22Rv1 (cell line): ENCODE measurements at regions not wholly inside any gene's neighbourhood (a gene's known extent, or its start where the extent isn't known, plus 50 kb on each side); places are given as distances from the start of the nearest gene placed in this dataset.

Source experiments
- H3K27ac ChIP-seq: fragments of 450-650 bp; 2 replicates; pipeline ENCODE4 v1.5.1; 2017
- ZFX ChIP-seq: fragments of 450-650 bp; IDR thresholded peaks from 2 replicates; pipeline ENCODE4 v1.6.1; 2017; ENCODE audit warnings: antibody characterized with exemption, borderline replicate concordance
- TF ChIP-seq, protein P1 (sequence below): fragments of 450-650 bp; IDR thresholded peaks from 2 replicates; pipeline ENCODE4 v1.5.1; 2017; ENCODE audit warnings: mild to moderate bottlenecking

DNA sequence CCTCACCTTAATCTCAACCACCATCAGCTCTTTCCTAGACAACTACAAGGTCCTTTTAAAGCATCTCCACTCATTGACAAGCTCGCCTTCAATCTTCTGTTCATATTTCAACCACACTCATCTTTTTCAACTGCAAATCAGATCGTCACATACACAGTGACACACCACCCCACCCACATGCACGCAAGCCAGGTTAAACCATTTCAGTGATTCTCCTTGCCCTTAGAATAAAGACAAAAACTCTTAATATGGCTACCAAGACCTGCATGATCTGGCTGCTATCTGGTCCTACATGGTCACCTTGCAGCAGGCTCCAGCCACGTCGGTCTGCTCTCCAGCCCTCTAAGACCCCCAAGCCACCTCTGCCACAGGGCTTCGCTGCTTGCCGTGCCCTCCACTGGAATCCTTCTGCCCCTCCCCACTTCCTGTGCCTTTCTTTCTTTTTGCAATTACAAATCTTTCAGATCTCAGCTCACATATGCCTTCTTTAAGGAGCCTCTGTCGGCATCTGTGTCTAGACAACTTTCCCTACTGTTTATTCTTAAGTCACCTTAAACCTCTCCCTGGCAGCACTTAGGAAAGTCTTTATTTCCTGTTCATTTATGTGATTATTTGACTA lies 507.3 kb upstream of the ARID1B start:
- TF ChIP-seq ZFX = no peak
- TF ChIP-seq, protein P1, sequence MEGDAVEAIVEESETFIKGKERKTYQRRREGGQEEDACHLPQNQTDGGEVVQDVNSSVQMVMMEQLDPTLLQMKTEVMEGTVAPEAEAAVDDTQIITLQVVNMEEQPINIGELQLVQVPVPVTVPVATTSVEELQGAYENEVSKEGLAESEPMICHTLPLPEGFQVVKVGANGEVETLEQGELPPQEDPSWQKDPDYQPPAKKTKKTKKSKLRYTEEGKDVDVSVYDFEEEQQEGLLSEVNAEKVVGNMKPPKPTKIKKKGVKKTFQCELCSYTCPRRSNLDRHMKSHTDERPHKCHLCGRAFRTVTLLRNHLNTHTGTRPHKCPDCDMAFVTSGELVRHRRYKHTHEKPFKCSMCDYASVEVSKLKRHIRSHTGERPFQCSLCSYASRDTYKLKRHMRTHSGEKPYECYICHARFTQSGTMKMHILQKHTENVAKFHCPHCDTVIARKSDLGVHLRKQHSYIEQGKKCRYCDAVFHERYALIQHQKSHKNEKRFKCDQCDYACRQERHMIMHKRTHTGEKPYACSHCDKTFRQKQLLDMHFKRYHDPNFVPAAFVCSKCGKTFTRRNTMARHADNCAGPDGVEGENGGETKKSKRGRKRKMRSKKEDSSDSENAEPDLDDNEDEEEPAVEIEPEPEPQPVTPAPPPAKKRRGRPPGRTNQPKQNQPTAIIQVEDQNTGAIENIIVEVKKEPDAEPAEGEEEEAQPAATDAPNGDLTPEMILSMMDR = no peak
- H3K27ac ChIP-seq = no peak overlapping the region

DNA sequence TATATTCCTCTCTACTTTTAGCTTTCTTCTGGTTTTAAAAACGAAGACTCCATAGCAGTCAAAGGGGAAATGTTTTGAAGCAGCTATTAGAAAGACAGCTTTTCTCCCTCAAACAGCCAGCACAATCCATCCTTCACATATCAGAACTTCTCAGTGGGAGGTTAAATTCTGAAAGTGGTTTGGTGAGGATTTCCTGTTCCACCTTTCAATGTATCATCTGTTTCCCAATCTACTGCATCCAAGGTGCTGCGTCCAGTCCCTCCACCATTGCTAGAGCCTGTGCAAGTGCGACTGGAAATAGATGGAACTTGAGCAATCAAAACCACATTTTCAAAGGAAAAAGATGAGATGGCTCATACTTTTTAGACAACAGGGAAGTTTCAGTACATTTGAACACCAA lies 508.3 kb upstream of the ARID1B start:
- no peak overlapping the region for H3K27ac ChIP-seq
- TF ChIP-seq, protein P1 = no peak
- TF ChIP-seq ZFX = no peak

DNA sequence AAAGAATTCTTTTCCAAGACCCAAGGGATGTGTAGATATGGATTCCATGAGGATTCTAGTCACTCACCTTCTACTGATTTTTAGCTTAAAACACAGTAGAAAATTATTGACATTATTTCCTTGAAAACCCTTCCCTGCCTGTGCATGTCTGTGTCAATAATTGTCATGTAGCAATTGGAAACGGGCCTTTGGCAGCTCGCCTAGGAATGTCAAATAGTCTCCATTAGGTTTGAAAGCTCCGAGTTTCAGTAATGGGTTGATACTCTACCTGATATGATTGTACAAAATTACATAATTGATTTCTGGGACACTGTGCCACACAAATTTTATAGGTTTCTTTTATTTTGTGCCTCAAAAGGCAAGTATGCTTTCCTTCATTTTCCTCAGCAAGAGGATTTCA lies 515.2 kb upstream of the ARID1B start:
- no peak for TF ChIP-seq ZFX
- TF ChIP-seq, protein P1 = no peak
- H3K27ac ChIP-seq = no peak overlapping the region

DNA sequence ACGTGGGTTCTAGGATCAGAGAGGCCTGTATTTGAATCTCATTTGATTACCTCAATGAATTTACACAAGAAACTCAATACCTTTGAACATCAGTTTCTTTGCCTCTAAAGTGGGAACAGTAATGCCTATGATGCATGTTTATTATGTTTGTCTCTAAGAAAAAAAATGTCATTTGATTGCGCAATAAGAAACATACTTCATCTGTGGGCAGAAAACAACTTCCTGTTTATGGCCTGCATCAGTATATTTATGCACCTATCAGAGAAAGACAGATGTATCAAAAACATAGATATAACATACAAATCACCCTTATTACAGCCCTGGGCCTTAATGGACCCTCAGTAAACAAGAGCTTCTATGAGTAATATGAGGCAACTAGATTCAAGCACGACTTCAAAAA lies 516.4 kb upstream of the ARID1B start:
- H3K27ac ChIP-seq = no peak overlapping the region
- no peak for TF ChIP-seq ZFX
- TF ChIP-seq, protein P1 = no peak

DNA sequence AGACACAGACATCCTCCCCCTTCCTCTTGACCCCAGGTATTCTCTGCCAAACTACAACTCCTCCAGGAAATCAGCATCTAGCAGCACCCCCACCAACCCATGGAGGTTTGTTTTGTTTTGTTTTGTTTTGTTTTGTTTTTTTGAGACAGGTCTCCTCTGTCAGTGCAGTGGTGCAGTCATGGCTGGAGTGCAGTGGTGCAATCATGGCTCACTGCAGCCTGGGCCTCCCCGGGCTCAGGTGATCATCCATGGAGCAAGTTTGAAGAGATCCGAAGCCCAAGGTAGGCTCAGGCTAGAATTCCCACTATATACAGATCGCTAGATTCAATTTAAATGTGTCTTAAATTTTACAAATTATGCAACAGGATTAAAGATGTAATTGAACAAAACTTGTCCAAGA lies 518.2 kb upstream of the ARID1B start:
- H3K27ac ChIP-seq = no peak overlapping the region
- TF ChIP-seq, protein P1 = no peak
- TF ChIP-seq ZFX = no peak

DNA sequence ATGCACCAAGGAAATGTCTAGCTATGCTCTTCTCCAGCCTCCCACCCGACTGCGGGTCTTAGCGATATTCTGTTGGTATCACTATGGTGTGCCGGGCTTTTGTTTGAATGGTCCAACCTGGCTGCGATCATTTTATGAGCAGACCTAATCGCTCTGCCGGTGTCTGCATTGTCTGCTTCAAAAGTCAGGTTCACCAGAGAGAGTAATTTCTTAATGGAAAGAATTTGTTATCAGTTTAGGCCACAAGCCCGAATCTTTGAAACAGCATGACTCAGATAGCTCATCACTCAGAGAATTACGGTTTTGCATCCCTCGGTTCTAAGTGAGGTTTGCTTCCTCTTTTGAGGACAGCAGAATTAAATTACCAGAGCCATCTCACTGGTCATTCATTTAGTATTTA lies 521.0 kb upstream of the ARID1B start:
- no peak for TF ChIP-seq ZFX
- TF ChIP-seq, protein P1 = no peak
- no peak overlapping the region for H3K27ac ChIP-seq

DNA sequence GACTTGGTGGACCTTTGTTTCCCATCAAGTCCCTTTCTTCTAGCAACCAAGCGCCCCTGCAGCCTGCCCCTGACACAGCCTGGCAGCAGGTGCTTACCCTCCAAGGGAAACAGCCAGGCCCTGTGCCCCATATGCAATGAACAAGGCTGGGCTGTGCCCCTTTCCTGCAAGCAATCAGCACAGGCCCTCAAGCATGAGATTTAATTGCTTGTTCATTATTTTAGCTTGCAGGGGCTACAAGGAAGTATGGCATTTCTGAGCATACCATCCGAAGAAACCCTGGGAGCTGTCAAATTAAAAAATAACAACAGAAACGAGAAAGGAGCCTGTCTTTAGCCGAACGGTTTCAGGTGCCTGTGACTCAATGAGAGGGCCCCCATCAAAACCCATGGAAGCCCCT lies 522.9 kb upstream of the ARID1B start:
- no peak for TF ChIP-seq ZFX
- TF ChIP-seq, protein P1 = no peak
- no peak overlapping the region for H3K27ac ChIP-seq
